ENCODE measurements at regions not wholly inside any gene's neighbourhood (a gene's known extent, or its start where the extent isn't known, plus 50 kb on each side); places are given as distances from the start of the nearest gene placed in this dataset.

- TF ChIP-seq CTCF (conservative IDR thresholded peaks at IDR 0.05; ENCODE audit: low read length) (no peak), EZH2phosphoT487 (IDR thresholded peaks at IDR 0.05; ENCODE audit: borderline replicate concordance, low read depth, low read length) (no peak)
- H3K36me3 ChIP-seq (ENCODE audit: insufficient read depth, low read length) = no peaks in the 10 kb centered on the region
- no peak overlapping the region for H3K4me3 ChIP-seq (ENCODE audit: low read depth, low read length, poor library complexity, severe bottlenecking)
- intact Hi-C loops (cut with micrococcal nuclease; ENCODE audit: unreplicated experiment) = no loop called here
- H3K4me1 ChIP-seq (ENCODE audit: insufficient read depth, low read length, poor library complexity, severe bottlenecking) = no peaks in the 10 kb centered on the region
- no peak overlapping the region for H2AFZ ChIP-seq (ENCODE audit: low read length)
- H4K20me1 ChIP-seq (ENCODE audit: insufficient read depth, low read length) = no peaks in the 10 kb centered on the region
- H3K4me2 ChIP-seq (ENCODE audit: low read length) = no peak overlapping the region
- ChIA-PET POLR2A (interaction anchor here (0.6 kb wide), 1 partner anchor 10 kb away, joined by 6 read pairs; no protein-coding TSS in a partner anchor), CTCF (ENCODE audit: unreplicated experiment) (no interaction called here)
- H3K9me2 ChIP-seq (ENCODE audit: insufficient read depth, low read length) = no peaks in the 10 kb centered on the region
- BruUV-seq (replicated peaks) = no TSS peak
- DNase-seq (ENCODE audit: low spot score) = no peak
- H3K79me2 ChIP-seq (ENCODE audit: insufficient read depth, low read depth, low read length) = no peaks in the 10 kb centered on the region
- H3K27ac ChIP-seq (ENCODE audit: low read depth, low read length, poor library complexity, severe bottlenecking) = no peak overlapping the region
- no peaks in the 10 kb centered on the region for H3K9me3 ChIP-seq (ENCODE audit: low read length)
These were observed 122.6 kb upstream of the LOC128125822 start for GRCh38 chr6:63449714-63450113.

GRCh38 chr6:63451238-63451637 is 121.0 kb upstream of the LOC128125822 start:
- H3K36me3 ChIP-seq (ENCODE audit: insufficient read depth, low read length) = no peaks in the 10 kb centered on the region
- H3K79me2 ChIP-seq (ENCODE audit: insufficient read depth, low read depth, low read length) = no peaks in the 10 kb centered on the region
- H3K9me3 ChIP-seq (ENCODE audit: low read length) = no peaks in the 10 kb centered on the region
- ChIA-PET POLR2A (interaction anchor here (0.9 kb wide), 1 partner anchor 11 kb away, joined by 4 read pairs; no protein-coding TSS in a partner anchor), CTCF (ENCODE audit: unreplicated experiment) (no interaction called here)
- intact Hi-C loops (cut with micrococcal nuclease; ENCODE audit: unreplicated experiment) = no loop called here
- no TSS peak for BruUV-seq (replicated peaks)
- no peak for DNase-seq (ENCODE audit: low spot score)
- H3K27ac ChIP-seq (ENCODE audit: low read depth, low read length, poor library complexity, severe bottlenecking) = no peak overlapping the region
- H3K4me3 ChIP-seq (ENCODE audit: low read depth, low read length, poor library complexity, severe bottlenecking) = no peak overlapping the region
- TF ChIP-seq CTCF (conservative IDR thresholded peaks at IDR 0.05; ENCODE audit: low read length) = no peak
- H3K4me1 ChIP-seq (ENCODE audit: insufficient read depth, low read length, poor library complexity, severe bottlenecking) = no peaks in the 10 kb centered on the region
- no peaks in the 10 kb centered on the region for H4K20me1 ChIP-seq (ENCODE audit: insufficient read depth, low read length)
- no peaks in the 10 kb centered on the region for H3K9me2 ChIP-seq (ENCODE audit: insufficient read depth, low read length)
- H2AFZ ChIP-seq (ENCODE audit: low read length) = no peak overlapping the region
- no peak overlapping the region for H3K4me2 ChIP-seq (ENCODE audit: low read length)

- no peaks in the 10 kb centered on the region for H3K4me1 ChIP-seq (ENCODE audit: insufficient read depth, low read length, poor library complexity, severe bottlenecking)
- TF ChIP-seq EZH2phosphoT487 (IDR thresholded peaks at IDR 0.05; ENCODE audit: borderline replicate concordance, low read depth, low read length) = no peak
- no peak for TF ChIP-seq CTCF (conservative IDR thresholded peaks at IDR 0.05; ENCODE audit: low read length)
- intact Hi-C loops (cut with micrococcal nuclease; ENCODE audit: unreplicated experiment) = no loop called here
- BruUV-seq (replicated peaks) = no TSS peak
- DNase-seq (ENCODE audit: low spot score) = no peak
- no peak overlapping the region for H3K4me3 ChIP-seq (ENCODE audit: low read depth, low read length, poor library complexity, severe bottlenecking)
- H3K27ac ChIP-seq (ENCODE audit: low read depth, low read length, poor library complexity, severe bottlenecking) = no peak overlapping the region
- H2AFZ ChIP-seq (ENCODE audit: low read length) = no peak overlapping the region
- H3K79me2 ChIP-seq (ENCODE audit: insufficient read depth, low read depth, low read length) = no peaks in the 10 kb centered on the region
- H3K4me2 ChIP-seq (ENCODE audit: low read length) = no peak overlapping the region
- CTCF ChIA-PET (ENCODE audit: unreplicated experiment) = no interaction called here
- POLR2A ChIA-PET = interaction anchor here (0.7 kb wide), 1 partner anchor 784 kb away, joined by 3 read pairs; no protein-coding TSS in a partner anchor
- no peaks in the 10 kb centered on the region for H3K9me2 ChIP-seq (ENCODE audit: insufficient read depth, low read length)
- H3K36me3 ChIP-seq (ENCODE audit: insufficient read depth, low read length) = no peaks in the 10 kb centered on the region
- no peaks in the 10 kb centered on the region for H3K9me3 ChIP-seq (ENCODE audit: low read length)
- H4K20me1 ChIP-seq (ENCODE audit: insufficient read depth, low read length) = no peaks in the 10 kb centered on the region
These were observed 120.2 kb upstream of the LOC128125822 start for GRCh38 chr6:63452125-63452524.
